MCF 10A (cell line): ENCODE measurements at regions not wholly inside any gene's neighbourhood (a gene's known extent, or its start where the extent isn't known, plus 50 kb on each side); places are given as distances from the start of the nearest gene placed in this dataset.

Source experiments
- BruUV-seq: library from RNA; stranded (reverse); fragments of 400-500 nt; replicated peaks from 2 replicates; lab custom pipeline; 2021; lab: Mats Ljungman, UMichigan
- CTCF ChIA-PET: fragments of 300-600 bp; sonication (Branson Sonifier 250); formaldehyde crosslinking; extraction: SDS; loops from one replicate; lab custom pipeline; 2021; ENCODE audit warnings: antibody characterized with exemption, inconsistent platforms; lab: Yijun Ruan, JAX
- POLR2A ChIA-PET: fragments of 300-600, 350-650 bp; sonication (Branson Sonifier 250); formaldehyde crosslinking; extraction: SDS; loops from one replicate; lab custom pipeline; 2020; ENCODE audit warnings: antibody characterized with exemption, inconsistent platforms; lab: Yijun Ruan, JAX
- DNase-seq: peaks from one replicate; pipeline ENCODE4 v3.0.0-alpha.2; 2018; ENCODE audit not compliant: unreplicated experiment
- H3K27ac Mint-ChIP-seq: one replicate; pipeline ENCODE4 v1.8.0; 2022; ENCODE audit warnings: mild to moderate bottlenecking, low read depth, mixed read lengths; ENCODE audit not compliant: unreplicated experiment
- H3K27me3 Mint-ChIP-seq: one replicate; pipeline ENCODE4 v1.8.0; 2022; ENCODE audit warnings: mixed read lengths; ENCODE audit not compliant: insufficient read depth, unreplicated experiment
- H3K36me3 Mint-ChIP-seq: one replicate; pipeline ENCODE4 v1.8.0; 2022; ENCODE audit warnings: mild to moderate bottlenecking, moderate library complexity, mixed read lengths; ENCODE audit not compliant: insufficient read depth, unreplicated experiment
- H3K4me1 Mint-ChIP-seq: one replicate; pipeline ENCODE4 v1.8.0; 2022; ENCODE audit warnings: mixed read lengths; ENCODE audit not compliant: insufficient read depth, unreplicated experiment
- H3K4me3 Mint-ChIP-seq: one replicate; pipeline ENCODE4 v1.8.0; 2022; ENCODE audit warnings: mild to moderate bottlenecking, moderate library complexity, mixed read lengths; ENCODE audit not compliant: unreplicated experiment
- H3K9me3 Mint-ChIP-seq: one replicate; pipeline ENCODE4 v1.8.0; 2022; ENCODE audit warnings: mixed read lengths; ENCODE audit not compliant: unreplicated experiment
- CTCF ChIP-seq: fragments of 200-600 bp; IDR thresholded peaks from one replicate; pipeline ENCODE4 v1.8.0; 2022; ENCODE audit warnings: antibody characterized with exemption, mild to moderate bottlenecking; ENCODE audit not compliant: unreplicated experiment
- intact Hi-C: fragments of 100-400 bp; cut with micrococcal nuclease; formaldehyde crosslinking; loops from 2 replicates; pipeline ENCODE4 v1.14.1; 2022

GRCh38 chr11:95359341-95359663, 128.3 kb upstream of the SESN3 start:
- Mint-ChIP-seq H3K27me3 (no peaks in the 10 kb centered on the region), H3K27ac (no peak overlapping the region), H3K4me3 (no peak overlapping the region), H3K4me1 (peaks cover 15% of the 10 kb centered on the region), H3K36me3 (no peaks in the 10 kb centered on the region), H3K9me3 (no peaks in the 10 kb centered on the region)
- POLR2A ChIA-PET: interaction anchor here (0.7 to 2.3 kb wide), 5 partner anchors 12 to 154 kb away, joined by 3 to 11 read pairs (median 4); no protein-coding TSS in a partner anchor
- TF ChIP-seq CTCF: no peak
- intact Hi-C loops: no loop called here
- CTCF ChIA-PET: interaction anchor here (0.6 kb wide), 1 partner anchor 1984 kb away, joined by 3 read pairs; no protein-coding TSS in a partner anchor
- no TSS peak for BruUV-seq
- DNase-seq: no peak

GRCh38 chr11:95358511-95359340, 127.7 kb upstream of the SESN3 start:
- H3K27ac Mint-ChIP-seq: no peak overlapping the region
- no peak for DNase-seq

GRCh38 chr11:95354304-95354703, 123.3 kb upstream of the SESN3 start:
- intact Hi-C loops: no loop called here
- no peak overlapping the region for H3K4me3 Mint-ChIP-seq

More at GRCh38 chr11:95358511-95359340, 127.7 kb upstream of the SESN3 start:
- POLR2A ChIA-PET: interaction anchor here (0.5 to 2.0 kb wide), 5 partner anchors 15 to 154 kb away, joined by 3 to 4 read pairs (median 3); partner anchors contain the start of gene SESN3
- TF ChIP-seq CTCF: no peak
- H3K36me3 Mint-ChIP-seq: no peaks in the 10 kb centered on the region
- no peaks in the 10 kb centered on the region for H3K9me3 Mint-ChIP-seq
- BruUV-seq: no TSS peak
- intact Hi-C loops: no loop called here
- no peak overlapping the region for H3K4me3 Mint-ChIP-seq
- H3K4me1 Mint-ChIP-seq: peaks cover 13% of the 10 kb centered on the region
- H3K27me3 Mint-ChIP-seq: no peaks in the 10 kb centered on the region
- CTCF ChIA-PET: interaction anchor here (0.5 to 1.1 kb wide), 3 partner anchors 75 to 1983 kb away, joined by 3 to 4 read pairs (median 3); no protein-coding TSS in a partner anchor

More at GRCh38 chr11:95354304-95354703, 123.3 kb upstream of the SESN3 start:
- ChIA-PET POLR2A (no interaction called here), CTCF (interaction anchor here (0.6 kb wide), 1 partner anchor 122 kb away, joined by 3 read pairs; no protein-coding TSS in a partner anchor)
- Mint-ChIP-seq H3K27me3 (no peaks in the 10 kb centered on the region), H3K9me3 (peaks cover 5% of the 10 kb centered on the region), H3K4me1 (peaks cover 4% of the 10 kb centered on the region), H3K27ac (no peak overlapping the region), H3K36me3 (no peaks in the 10 kb centered on the region)
- BruUV-seq: no TSS peak
- DNase-seq: no peak
- no peak for TF ChIP-seq CTCF
